Thymus (tissue), 11 donors: ENCODE measurements at regions not wholly inside any gene's neighbourhood (a gene's known extent, or its start where the extent isn't known, plus 50 kb on each side); places are given as distances from the start of the nearest gene placed in this dataset.
"Not testable (repeated sequence)": the region's sequence is repeated elsewhere in the genome, so short reads cannot be mapped to it uniquely, and the experiment has no call there.

Experiments
- DNase-seq, 9 donors: peaks; one replicate each; pipeline ENCODE4 v3.0.0-alpha.2; 2013; ENCODE audit warnings: low spot score in 9 of 9, low read depth in 6 of 9, missing footprints in 1 of 9
- H3K27ac ChIP-seq, 2 donors: one replicate each; pipeline ENCODE4 v1.5.1; 2013; ENCODE audit warnings: control low read depth in 1 of 2, low read depth in 1 of 2, low read length in 1 of 2, mild to moderate bottlenecking in 1 of 2, moderate library complexity in 1 of 2
- H3K27me3 ChIP-seq, 2 donors: one replicate each; pipeline ENCODE4 v1.5.1; 2013; ENCODE audit warnings: low read length in 1 of 2; ENCODE audit not compliant: control insufficient read depth in 2 of 2, insufficient read depth in 1 of 2
- H3K36me3 ChIP-seq, 2 donors: one replicate each; pipeline ENCODE4 v1.5.1; 2013; ENCODE audit warnings: low read length in 1 of 2, mild to moderate bottlenecking in 1 of 2, moderate library complexity in 1 of 2; ENCODE audit not compliant: control insufficient read depth in 2 of 2, insufficient read depth in 2 of 2
- H3K4me1 ChIP-seq, 2 donors: one replicate each; pipeline ENCODE4 v1.5.1; 2013; ENCODE audit warnings: low read length in 2 of 2; ENCODE audit not compliant: control insufficient read depth in 2 of 2, insufficient read depth in 2 of 2
- H3K4me3 ChIP-seq, 2 donors: one replicate each; pipeline ENCODE4 v1.5.1; 2013; ENCODE audit warnings: low read length in 2 of 2, control low read depth in 1 of 2, mild to moderate bottlenecking in 1 of 2
- H3K9me3 ChIP-seq, 2 donors: one replicate each; pipeline ENCODE4 v1.5.1; 2013; ENCODE audit warnings: low read length in 1 of 2, mild to moderate bottlenecking in 1 of 2; ENCODE audit not compliant: control insufficient read depth in 2 of 2, insufficient read depth in 1 of 2
- WGBS: extraction: QIAGEN DNeasy Blood & Tissue Kit; methylation state at CpG from one replicate; pipeline ENCODE4 v1.1.7; 2013; 5-methylcytosine and 5-hydroxymethylcytosine counted together
- donor health status: healthy.

DNA sequence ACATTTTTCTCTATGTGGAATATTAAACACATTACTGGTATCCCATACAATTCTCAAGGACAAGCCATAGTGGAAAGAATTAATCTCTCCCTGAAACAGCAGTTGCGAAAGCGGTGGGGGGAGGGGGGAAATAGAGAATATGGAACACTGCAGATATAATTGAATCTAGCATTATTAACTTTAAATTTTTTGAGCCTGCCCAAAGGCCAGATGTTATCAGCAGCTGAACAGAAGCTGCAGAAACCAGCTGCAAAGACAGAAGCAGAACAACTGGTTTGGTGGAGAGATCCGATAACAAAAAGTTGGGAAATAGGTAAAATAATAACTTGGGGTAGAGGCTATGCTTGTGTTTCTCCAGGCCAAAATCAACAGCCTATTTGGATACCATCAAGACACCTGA lies 159.6 kb downstream of the GLRX3 start:
- not testable (repeated sequence) for H3K4me1 ChIP-seq, DNase-seq, H3K27me3 ChIP-seq, H3K4me3 ChIP-seq, H3K27ac ChIP-seq, H3K36me3 ChIP-seq
- 90% methylated on average over 3 of the region's 3 CpGs for WGBS
- peaks cover 0 to 12% of the 10 kb centered on the region in 2 donors for H3K9me3 ChIP-seq

DNA sequence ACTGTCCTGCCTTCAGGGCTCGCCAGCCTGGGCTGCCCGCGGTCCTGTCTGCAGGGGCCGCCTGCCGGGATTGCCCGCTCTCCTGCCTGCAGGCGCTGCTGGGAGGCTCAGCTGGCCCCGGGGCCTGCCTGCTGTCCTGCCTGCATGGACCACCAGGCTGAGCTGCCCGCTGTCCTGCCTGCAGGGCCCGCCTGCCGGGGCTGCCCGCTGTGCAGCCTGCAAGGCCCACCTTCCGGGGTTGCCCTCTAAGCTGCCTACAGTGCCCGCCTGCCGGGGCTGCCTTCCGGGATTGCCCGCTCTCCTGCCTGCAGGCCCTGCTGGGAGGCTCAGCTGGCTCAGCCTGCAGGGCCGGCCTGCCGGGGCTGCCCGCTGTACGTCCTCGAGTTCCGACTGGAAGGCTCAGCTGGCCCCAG lies 164.4 kb downstream of the GLRX3 start:
- WGBS = 61% methylated on average over 23 of the region's 23 CpGs

DNA sequence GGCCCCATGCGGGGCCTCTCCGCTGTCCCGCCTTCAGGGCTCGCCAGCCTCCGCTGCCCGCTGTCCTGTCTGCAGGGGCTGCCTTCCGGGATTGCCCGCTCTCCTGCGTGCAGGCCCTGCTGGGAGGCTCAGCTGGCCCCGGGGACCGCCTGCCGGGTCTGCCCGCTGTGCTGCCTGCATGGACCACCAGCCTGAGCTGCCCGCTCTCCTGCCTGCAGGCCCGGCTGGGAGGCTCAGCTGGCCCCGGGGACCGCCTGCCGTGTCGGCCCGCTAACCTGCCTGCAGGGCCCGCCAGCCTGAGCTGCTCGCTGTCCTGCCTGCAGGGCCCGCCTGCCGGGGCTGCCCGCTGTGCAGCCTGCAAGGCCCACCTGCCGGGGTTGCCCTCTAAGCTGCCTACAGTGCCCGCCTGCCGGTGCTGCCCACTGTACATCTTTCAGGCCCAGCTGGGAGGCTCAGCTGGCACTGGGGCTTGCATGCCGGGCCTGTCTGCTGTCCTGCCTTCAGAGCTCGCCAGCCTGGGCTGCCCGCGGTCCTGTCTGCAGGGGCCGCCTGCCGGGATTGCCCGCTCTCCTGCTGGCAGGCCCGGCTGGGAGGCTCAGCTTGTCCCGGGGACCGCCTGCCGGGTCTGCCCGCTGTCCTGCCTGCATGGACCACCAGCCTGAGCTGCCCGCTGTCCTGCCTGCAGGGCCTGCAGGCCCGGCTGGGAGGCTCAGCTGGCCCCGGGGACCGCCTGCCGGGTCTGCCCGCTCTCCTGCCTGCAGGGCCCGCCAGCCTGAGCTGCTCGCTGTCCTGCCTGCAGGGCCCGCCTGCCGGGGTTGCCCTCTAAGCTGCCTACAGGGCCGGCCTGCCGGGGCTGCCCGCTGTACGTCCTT lies 165.1 kb downstream of the GLRX3 start:
- 59% methylated on average over 53 of the region's 54 CpGs for WGBS
- Histone ChIP-seq H3K4me3 (peak overlapping the region; percentile 42 to 51), H3K4me1 (no peaks in the 10 kb centered on the region), H3K36me3 (no peaks in the 10 kb centered on the region), H3K9me3 (peaks cover 2 to 25% of the 10 kb centered on the region in 2 donors), H3K27me3 (no peaks in the 10 kb centered on the region), H3K27ac (peak overlapping the region; percentile 64 to 84)
- peak in 4 of 9 donors; percentile 2 to 34 (median 12) for DNase-seq

More for the DNA sequence above, 164.4 kb downstream of the GLRX3 start:
- H3K9me3 ChIP-seq = peaks cover 2 to 25% of the 10 kb centered on the region in 2 donors
- peak overlapping the region; percentile 42 to 51 for H3K4me3 ChIP-seq
- no peaks in the 10 kb centered on the region for H3K27me3 ChIP-seq
- no peaks in the 10 kb centered on the region for H3K36me3 ChIP-seq
- no peaks in the 10 kb centered on the region for H3K4me1 ChIP-seq
- peak overlapping the region; percentile 43 to 84 for H3K27ac ChIP-seq
- peak in 2 of 9 donors; percentile 2 to 6 for DNase-seq

DNA sequence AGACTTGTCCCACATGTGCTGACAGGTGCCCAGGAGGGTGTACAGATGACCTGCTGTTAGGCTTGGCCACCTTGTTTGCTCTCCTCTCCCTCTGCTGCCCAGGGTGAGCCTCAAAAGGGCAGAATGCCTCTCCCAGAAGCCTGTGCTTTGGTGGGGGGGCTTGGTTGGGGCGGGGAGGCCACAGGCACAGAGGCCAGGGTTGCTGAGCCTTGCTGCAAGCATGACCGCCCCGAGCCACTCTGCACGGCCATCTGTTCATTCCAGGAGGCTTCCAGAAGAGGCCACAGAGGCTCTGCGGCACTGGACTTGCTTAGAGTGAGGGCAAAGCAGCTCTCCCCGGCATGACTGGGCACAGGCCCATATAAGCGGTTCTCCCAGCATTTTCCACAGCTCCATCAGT lies 190.8 kb downstream of the GLRX3 start:
- WGBS = 96% methylated on average over 7 of the region's 7 CpGs
- Histone ChIP-seq H3K4me1 (no peaks in the 10 kb centered on the region), H3K9me3 (peaks cover 0 to 2% of the 10 kb centered on the region in 2 donors), H3K36me3 (no peaks in the 10 kb centered on the region), H3K27me3 (no peaks in the 10 kb centered on the region), H3K27ac (no peak overlapping the region), H3K4me3 (no peak overlapping the region)
- no peak for DNase-seq

DNA sequence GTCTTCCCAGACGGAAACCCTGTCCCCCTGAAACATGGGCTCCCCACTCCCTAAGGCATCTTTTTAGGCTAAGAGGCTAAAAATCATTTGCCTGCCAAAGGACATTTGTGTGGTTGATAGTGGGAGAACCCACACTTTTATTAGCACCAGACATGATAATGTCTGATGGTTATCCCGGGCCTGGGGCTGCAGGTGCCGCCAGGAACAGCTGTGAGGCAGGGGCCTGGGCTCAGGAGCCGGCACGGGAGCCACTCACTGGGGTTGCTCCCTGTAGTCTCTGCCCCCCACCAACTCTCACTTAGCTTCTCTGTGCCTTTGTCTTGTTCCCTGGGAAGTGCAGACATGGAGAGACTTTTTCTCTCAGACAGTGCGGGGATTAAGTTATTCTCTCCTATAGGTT lies 193.6 kb downstream of the GLRX3 start:
- Histone ChIP-seq H3K36me3 (no peaks in the 10 kb centered on the region), H3K4me1 (no peaks in the 10 kb centered on the region), H3K27ac (no peak overlapping the region), H3K9me3 (peaks cover 0 to 2% of the 10 kb centered on the region in 2 donors), H3K27me3 (no peaks in the 10 kb centered on the region), H3K4me3 (no peak overlapping the region)
- DNase-seq = no peak
- 81% methylated on average over 6 of the region's 6 CpGs for WGBS

DNA sequence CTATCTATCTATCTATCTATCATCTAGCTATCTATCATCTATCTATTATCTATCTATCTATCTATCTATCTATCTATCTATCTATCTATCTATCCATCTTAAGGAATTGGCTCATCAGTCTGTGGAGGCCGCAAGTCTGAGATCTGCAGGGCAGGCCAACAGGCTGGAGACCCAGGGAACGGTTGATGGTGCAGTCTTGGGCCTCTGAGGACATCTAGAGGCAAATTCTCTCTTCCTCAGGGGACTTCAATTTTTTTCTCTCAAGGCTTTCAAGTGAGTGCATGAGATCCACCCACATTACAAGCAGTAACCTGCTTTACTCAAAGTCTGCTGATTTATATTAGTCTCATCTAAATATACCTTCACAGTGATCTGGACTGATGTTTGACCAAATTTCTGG lies 197.0 kb downstream of the GLRX3 start:
- Histone ChIP-seq H3K36me3 (no peaks in the 10 kb centered on the region), H3K9me3 (no peaks in the 10 kb centered on the region), H3K4me1 (no peaks in the 10 kb centered on the region), H3K4me3 (no peak overlapping the region), H3K27me3 (no peaks in the 10 kb centered on the region), H3K27ac (no peak overlapping the region)
- DNase-seq = no peak
- WGBS = 26% methylated on average over 2 of the region's 2 CpGs

DNA sequence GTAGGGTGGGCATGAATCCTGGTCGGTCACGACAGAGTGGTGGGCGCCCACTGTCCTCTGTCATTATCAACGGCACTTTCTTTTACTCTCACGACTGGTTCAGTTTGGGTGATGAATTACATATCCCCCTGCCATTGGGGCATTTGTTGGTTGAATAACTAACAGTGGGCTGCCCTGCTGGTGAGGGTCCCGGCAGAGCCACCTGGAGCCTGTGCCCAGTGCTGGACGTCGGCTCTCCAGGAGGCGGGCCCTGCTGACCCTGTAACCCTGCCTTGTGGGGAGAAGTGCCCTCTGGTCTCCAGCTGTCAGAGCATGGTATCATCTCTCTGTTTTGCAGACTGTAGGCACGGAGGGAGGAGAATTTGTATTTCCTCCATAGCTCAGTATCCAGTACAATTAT lies 199.1 kb downstream of the GLRX3 start:
- no peak for DNase-seq
- no peaks in the 10 kb centered on the region for H3K4me1 ChIP-seq
- whole genome bisulfite sequencing = 93% methylated on average over 10 of the region's 10 CpGs

DNA sequence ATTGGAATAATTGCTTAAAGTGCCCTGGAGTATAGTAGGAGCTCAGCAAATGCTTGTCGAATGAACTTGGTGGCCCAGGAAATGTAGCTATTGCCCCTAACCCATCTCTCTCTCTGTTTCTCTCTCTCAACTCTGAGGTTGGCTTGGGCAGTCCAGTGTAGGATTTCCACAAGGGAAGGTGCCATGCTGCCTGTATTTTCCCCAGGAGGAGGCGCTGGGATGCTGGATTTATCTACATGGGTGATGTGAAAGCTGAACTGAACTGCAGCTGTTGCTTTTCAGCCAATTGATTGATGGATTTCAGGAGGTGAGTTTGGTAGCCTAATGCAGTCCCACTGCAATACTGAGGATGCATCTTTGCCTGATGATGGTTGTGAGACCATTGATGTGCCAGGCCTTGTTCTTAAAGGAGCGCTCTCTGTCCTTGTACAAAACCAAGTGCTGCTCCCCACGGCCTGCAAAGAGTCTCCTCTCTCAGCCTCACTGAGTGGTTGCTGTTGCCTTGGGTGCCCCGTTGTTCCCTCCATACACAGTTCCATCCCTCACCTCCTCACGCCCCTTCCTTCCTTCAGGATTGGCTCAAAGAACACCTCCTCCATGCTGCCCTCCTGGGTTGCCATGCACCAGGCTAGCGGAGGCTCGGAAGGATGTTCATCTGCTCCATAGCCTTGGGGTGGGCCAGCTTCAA lies 200.6 kb downstream of the GLRX3 start:
- no peak overlapping the region for H3K4me3 ChIP-seq
- no peaks in the 10 kb centered on the region for H3K36me3 ChIP-seq
- H3K9me3 ChIP-seq = no peaks in the 10 kb centered on the region
- H3K4me1 ChIP-seq = no peaks in the 10 kb centered on the region
- no peak for DNase-seq
- H3K27me3 ChIP-seq = no peaks in the 10 kb centered on the region
- no peak overlapping the region for H3K27ac ChIP-seq
- 82% methylated on average over 8 of the region's 8 CpGs for WGBS

More for the DNA sequence above, 199.1 kb downstream of the GLRX3 start:
- no peaks in the 10 kb centered on the region for H3K9me3 ChIP-seq
- H3K4me3 ChIP-seq = no peak overlapping the region
- H3K36me3 ChIP-seq = no peaks in the 10 kb centered on the region
- H3K27ac ChIP-seq = no peak overlapping the region
- no peaks in the 10 kb centered on the region for H3K27me3 ChIP-seq

DNA sequence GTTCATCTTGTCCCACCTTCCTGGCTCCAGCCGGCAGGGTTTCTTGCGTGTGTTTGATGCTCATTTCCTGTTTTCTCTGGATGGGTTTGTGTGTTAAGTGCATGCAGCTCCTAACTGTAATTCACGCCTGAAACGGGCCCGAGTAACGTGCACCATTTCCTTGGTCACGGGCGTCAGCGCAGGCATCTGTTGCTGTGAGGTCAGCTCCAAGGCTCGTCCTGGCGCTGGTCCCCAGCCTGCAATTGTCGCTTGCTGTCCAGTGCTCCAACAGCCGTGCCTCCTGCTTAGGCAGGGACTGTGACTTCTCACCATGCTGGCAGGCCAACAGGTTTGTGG lies 201.1 kb downstream of the GLRX3 start:
- no peaks in the 10 kb centered on the region for H3K4me1 ChIP-seq
- H3K4me3 ChIP-seq = no peak overlapping the region
- H3K27me3 ChIP-seq = no peaks in the 10 kb centered on the region
- no peaks in the 10 kb centered on the region for H3K9me3 ChIP-seq
- WGBS = 86% methylated on average over 13 of the region's 13 CpGs
- H3K36me3 ChIP-seq = no peaks in the 10 kb centered on the region
- no peak for DNase-seq
- no peak overlapping the region for H3K27ac ChIP-seq
